Activated T-cell treated with anti-CD3 and anti-CD28 coated beads, Interleukin-2, amount 50 U/mL, for 24 hours (primary cell): ENCODE measurements at regions not wholly inside any gene's neighbourhood (a gene's known extent, or its start where the extent isn't known, plus 50 kb on each side); places are given as distances from the start of the nearest gene placed in this dataset.
"Not testable (repeated sequence)": the region's sequence is repeated elsewhere in the genome, so short reads cannot be mapped to it uniquely, and the experiment has no call there.

Source experiments
- DNase-seq: peaks from one replicate; pipeline ENCODE4 v3.0.0-alpha.2; 2020
- H3K27ac Mint-ChIP-seq: 2 replicates; pipeline ENCODE4 v1.8.0; 2020; ENCODE audit warnings: mild to moderate bottlenecking, mixed read lengths
- H3K27me3 Mint-ChIP-seq: 2 replicates; pipeline ENCODE4 v1.8.0; 2020; ENCODE audit warnings: mixed read lengths
- H3K36me3 Mint-ChIP-seq: 2 replicates; pipeline ENCODE4 v1.8.0; 2020; ENCODE audit warnings: low read depth, mixed read lengths
- H3K4me1 Mint-ChIP-seq: 2 replicates; pipeline ENCODE4 v1.8.0; 2020; ENCODE audit warnings: low read depth, mixed read lengths
- H3K4me3 Mint-ChIP-seq: 2 replicates; pipeline ENCODE4 v1.8.0; 2020; ENCODE audit warnings: mild to moderate bottlenecking, moderate library complexity, mixed read lengths
- H3K9me3 Mint-ChIP-seq: 2 replicates; pipeline ENCODE4 v1.8.0; 2020; ENCODE audit warnings: mixed read lengths

DNA sequence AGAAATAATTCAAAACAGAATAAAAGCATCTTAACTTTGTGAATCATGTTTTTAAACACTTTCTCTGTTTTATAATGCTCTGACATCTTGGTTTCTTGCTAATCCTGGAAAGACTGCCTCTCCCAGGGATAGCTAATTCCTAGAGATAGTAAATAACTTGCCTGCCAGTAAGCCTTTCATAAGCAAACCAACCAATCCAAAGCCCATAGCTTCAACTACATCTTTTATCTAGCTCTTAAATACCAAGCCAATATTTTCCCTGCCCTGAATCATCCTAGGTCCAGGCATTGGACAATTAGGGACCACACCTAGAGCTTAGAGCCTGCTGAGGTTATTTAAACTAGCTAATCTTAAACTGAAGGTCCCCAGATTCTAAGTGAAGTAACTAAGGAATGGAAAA is 223.7 kb upstream of the DIPK2B start:
- H3K4me1 Mint-ChIP-seq = no peaks in the 10 kb centered on the region
- H3K4me3 Mint-ChIP-seq = no peak overlapping the region
- H3K36me3 Mint-ChIP-seq = no peaks in the 10 kb centered on the region
- DNase-seq = no peak
- H3K9me3 Mint-ChIP-seq = no peaks in the 10 kb centered on the region
- no peak overlapping the region for H3K27ac Mint-ChIP-seq
- peaks cover 62% of the 10 kb centered on the region for H3K27me3 Mint-ChIP-seq

GRCh38 chrX:45422216-45422925 is 221.7 kb upstream of the DIPK2B start:
- DNase-seq = no peak
- no peaks in the 10 kb centered on the region for H3K9me3 Mint-ChIP-seq
- H3K27ac Mint-ChIP-seq = no peak overlapping the region
- peaks cover 73% of the 10 kb centered on the region for H3K27me3 Mint-ChIP-seq
- no peak overlapping the region for H3K4me3 Mint-ChIP-seq
- no peaks in the 10 kb centered on the region for H3K36me3 Mint-ChIP-seq
- H3K4me1 Mint-ChIP-seq = no peaks in the 10 kb centered on the region

DNA sequence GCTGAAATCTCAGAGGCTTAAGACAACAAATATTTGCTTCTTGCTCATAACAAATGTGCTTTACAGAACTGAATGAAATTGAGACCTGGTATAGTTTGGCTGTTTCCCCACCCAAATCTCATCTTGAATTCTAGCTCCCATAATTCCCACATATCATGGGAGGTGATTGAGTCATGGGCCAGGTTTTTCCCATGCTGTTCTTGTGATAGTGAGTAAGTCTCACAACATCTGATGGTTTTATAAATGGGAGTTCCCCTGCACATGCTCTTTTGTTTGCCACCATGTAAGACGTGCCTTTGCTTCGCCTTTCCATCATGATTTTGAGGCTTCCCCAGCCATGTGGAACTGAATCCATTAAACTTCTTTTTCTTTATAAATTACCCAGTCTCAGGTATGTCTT is 221.1 kb upstream of the DIPK2B start:
- Mint-ChIP-seq H3K4me3 (no peak overlapping the region), H3K9me3 (no peaks in the 10 kb centered on the region), H3K36me3 (no peaks in the 10 kb centered on the region), H3K27me3 (peaks cover 78% of the 10 kb centered on the region), H3K27ac (no peak overlapping the region), H3K4me1 (no peaks in the 10 kb centered on the region)
- no peak for DNase-seq

- H3K9me3 Mint-ChIP-seq = no peaks in the 10 kb centered on the region
- no peak overlapping the region for H3K27ac Mint-ChIP-seq
- no peaks in the 10 kb centered on the region for H3K36me3 Mint-ChIP-seq
- no peak for DNase-seq
- no peak overlapping the region for H3K4me3 Mint-ChIP-seq
- peaks cover 61% of the 10 kb centered on the region for H3K27me3 Mint-ChIP-seq
- peaks cover 2% of the 10 kb centered on the region for H3K4me1 Mint-ChIP-seq
Measured at GRCh38 chrX:45404206-45404605, 203.5 kb upstream of the DIPK2B start.

GRCh38 chrX:45401923-45402322 is 201.2 kb upstream of the DIPK2B start:
- no peak overlapping the region for H3K4me3 Mint-ChIP-seq
- DNase-seq = no peak
- H3K36me3 Mint-ChIP-seq = no peaks in the 10 kb centered on the region
- peaks cover 67% of the 10 kb centered on the region for H3K27me3 Mint-ChIP-seq
- H3K27ac Mint-ChIP-seq = no peak overlapping the region
- H3K4me1 Mint-ChIP-seq = peaks cover 2% of the 10 kb centered on the region
- H3K9me3 Mint-ChIP-seq = no peaks in the 10 kb centered on the region

GRCh38 chrX:45400951-45401725 is 200.5 kb upstream of the DIPK2B start:
- not testable (repeated sequence) for H3K9me3 Mint-ChIP-seq, DNase-seq, H3K27ac Mint-ChIP-seq, H3K4me3 Mint-ChIP-seq, H3K36me3 Mint-ChIP-seq, H3K4me1 Mint-ChIP-seq
- H3K27me3 Mint-ChIP-seq = peaks cover 59% of the 10 kb centered on the region

DNA sequence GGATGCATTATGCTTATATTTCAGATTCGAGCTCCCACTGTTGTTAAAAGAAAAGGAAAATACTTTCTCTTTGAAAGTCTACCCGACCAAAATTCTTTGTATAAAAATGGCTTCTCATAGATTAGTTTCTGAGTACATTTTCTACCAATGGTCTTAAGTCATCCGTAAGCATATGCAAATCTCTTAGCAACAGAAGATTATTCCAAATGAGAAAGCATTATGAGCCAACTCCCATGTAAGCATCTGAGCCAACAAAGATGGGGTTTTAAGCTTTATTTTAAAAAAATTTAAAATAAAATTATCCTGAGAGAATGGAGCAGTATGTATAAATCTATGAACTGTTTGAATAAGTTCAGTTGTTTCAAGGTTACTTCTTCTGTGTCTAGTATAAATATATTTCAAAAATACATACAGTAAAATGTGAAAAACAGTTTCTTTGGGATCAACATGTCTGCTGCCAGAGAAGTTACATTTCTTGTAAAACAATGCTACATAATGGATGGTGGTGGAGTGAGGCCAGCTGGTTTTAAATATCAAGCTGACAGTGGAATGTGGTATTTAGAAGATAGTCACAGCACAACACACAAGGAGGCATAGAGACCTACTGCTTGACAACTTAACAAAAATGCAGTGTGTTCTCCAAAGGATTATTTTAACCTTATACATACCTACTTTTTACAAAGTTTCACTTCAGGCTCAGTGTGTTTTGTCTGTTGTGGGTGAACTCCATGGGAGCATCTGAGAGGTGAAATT is 199.5 kb upstream of the DIPK2B start:
- H3K4me3 Mint-ChIP-seq = no peak overlapping the region
- peaks cover 2% of the 10 kb centered on the region for H3K4me1 Mint-ChIP-seq
- H3K27ac Mint-ChIP-seq = no peak overlapping the region
- no peak for DNase-seq
- peaks cover 57% of the 10 kb centered on the region for H3K27me3 Mint-ChIP-seq
- no peaks in the 10 kb centered on the region for H3K36me3 Mint-ChIP-seq
- H3K9me3 Mint-ChIP-seq = peaks cover 8% of the 10 kb centered on the region

DNA sequence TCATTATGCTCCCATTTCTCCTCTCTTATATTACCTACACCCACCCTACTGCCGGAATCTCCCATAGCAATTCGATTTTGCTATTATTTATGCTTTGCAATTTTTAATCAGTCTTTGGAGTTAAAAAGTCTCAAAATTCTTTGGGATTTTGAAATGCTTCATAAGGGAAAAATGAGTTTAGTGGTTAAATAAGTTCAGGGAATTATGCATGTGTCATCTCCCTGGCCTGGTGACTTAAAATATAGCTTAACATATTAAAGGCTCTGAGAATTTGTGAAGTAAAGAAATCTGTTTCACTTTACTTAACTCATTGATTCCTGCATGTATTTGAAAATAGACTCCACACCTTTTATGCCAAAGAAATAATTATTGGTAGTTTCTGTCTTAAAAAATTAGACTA is 185.1 kb upstream of the DIPK2B start:
- Mint-ChIP-seq H3K4me1 (no peaks in the 10 kb centered on the region), H3K27me3 (peaks cover 39% of the 10 kb centered on the region)

DNA sequence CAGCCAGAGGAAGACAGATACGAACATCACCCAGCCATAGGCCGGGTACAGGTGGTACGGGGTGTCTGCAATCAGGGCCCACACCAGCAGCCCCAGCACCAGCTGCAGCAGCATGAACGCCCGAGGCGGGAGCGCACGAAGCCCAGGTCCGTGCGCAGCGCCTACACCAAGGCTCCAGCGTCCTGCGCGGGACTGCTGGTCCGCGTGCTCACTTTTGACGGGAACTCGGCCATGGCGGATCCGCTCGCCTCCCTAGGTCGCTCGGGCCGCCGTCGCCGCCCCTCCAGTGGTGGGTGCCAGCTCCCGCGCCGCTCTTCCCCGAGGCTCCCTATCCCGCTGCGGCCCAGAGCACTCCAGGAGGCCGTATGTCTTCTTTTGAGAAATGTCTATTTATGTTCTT is 181.2 kb upstream of the DIPK2B start:
- no peak overlapping the region for H3K4me3 Mint-ChIP-seq
- no peak overlapping the region for H3K27ac Mint-ChIP-seq
- no peak for DNase-seq
- peaks cover 2% of the 10 kb centered on the region for H3K9me3 Mint-ChIP-seq
- no peaks in the 10 kb centered on the region for H3K36me3 Mint-ChIP-seq
- peaks cover 44% of the 10 kb centered on the region for H3K27me3 Mint-ChIP-seq
- no peaks in the 10 kb centered on the region for H3K4me1 Mint-ChIP-seq

More for the DNA sequence above, 185.1 kb upstream of the DIPK2B start:
- no peak overlapping the region for H3K27ac Mint-ChIP-seq
- no peak overlapping the region for H3K4me3 Mint-ChIP-seq
- H3K9me3 Mint-ChIP-seq = peaks cover 14% of the 10 kb centered on the region
- DNase-seq = no peak
- no peaks in the 10 kb centered on the region for H3K36me3 Mint-ChIP-seq

DNA sequence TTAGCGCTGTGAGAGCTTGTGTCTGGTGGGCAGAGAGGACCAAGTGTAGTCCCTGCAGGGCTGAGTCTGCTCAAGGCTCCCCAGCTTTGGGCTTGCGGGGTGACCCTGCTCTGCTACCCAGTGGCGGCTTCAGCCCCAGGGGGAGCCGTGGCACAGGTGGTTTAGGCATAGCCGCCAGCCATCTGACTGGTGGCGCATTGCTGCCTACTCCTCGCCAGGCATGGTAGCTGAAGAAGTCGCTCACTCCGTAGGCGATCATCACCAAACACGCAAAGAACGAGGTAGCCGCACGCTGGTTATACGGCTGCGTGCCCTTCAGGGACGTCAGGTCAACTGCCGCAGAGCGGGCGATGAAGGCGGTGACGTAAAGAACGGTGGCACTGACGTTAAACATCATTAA is 180.7 kb upstream of the DIPK2B start:
- peaks cover 2% of the 10 kb centered on the region for H3K9me3 Mint-ChIP-seq
- H3K27me3 Mint-ChIP-seq = peaks cover 44% of the 10 kb centered on the region
- H3K27ac Mint-ChIP-seq = no peak overlapping the region
- H3K4me3 Mint-ChIP-seq = no peak overlapping the region
- H3K4me1 Mint-ChIP-seq = no peaks in the 10 kb centered on the region
- H3K36me3 Mint-ChIP-seq = no peaks in the 10 kb centered on the region
- DNase-seq = no peak

GRCh38 chrX:45379236-45379635 is 178.6 kb upstream of the DIPK2B start:
- H3K27ac Mint-ChIP-seq = no peak overlapping the region
- no peak overlapping the region for H3K4me3 Mint-ChIP-seq
- no peaks in the 10 kb centered on the region for H3K4me1 Mint-ChIP-seq
- DNase-seq = no peak
- peaks cover 5% of the 10 kb centered on the region for H3K9me3 Mint-ChIP-seq
- H3K27me3 Mint-ChIP-seq = peaks cover 50% of the 10 kb centered on the region
- H3K36me3 Mint-ChIP-seq = no peaks in the 10 kb centered on the region

DNA sequence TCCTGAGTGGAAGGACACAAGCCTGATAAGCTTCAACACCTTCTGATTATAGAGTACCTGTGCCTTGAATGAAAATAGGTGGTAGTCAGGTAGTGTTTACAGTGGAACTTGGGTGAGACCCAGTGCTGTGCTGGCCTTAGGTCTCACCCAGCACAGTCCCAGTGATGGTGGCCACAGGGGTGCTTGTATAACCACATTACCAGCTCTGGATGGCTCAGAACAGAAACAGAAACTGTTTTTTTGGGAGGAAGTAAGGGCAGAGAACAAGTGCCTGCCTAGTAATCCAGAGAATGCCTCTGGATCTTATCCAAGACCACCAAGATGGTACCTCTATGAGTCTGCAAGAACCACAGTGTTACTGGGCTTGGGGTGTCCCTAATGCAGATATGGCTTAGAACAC is 171.5 kb upstream of the DIPK2B start:
- H3K27ac Mint-ChIP-seq = no peak overlapping the region
- peaks cover 18% of the 10 kb centered on the region for H3K9me3 Mint-ChIP-seq
- no peak overlapping the region for H3K4me3 Mint-ChIP-seq
- no peak for DNase-seq
- H3K36me3 Mint-ChIP-seq = peaks cover 4% of the 10 kb centered on the region
- peaks cover 68% of the 10 kb centered on the region for H3K27me3 Mint-ChIP-seq
- no peaks in the 10 kb centered on the region for H3K4me1 Mint-ChIP-seq

- peaks cover 4% of the 10 kb centered on the region for H3K36me3 Mint-ChIP-seq
- no peak overlapping the region for H3K4me3 Mint-ChIP-seq
- H3K9me3 Mint-ChIP-seq = peaks cover 11% of the 10 kb centered on the region
- peaks cover 66% of the 10 kb centered on the region for H3K27me3 Mint-ChIP-seq
- no peak for DNase-seq
- H3K27ac Mint-ChIP-seq = no peak overlapping the region
- no peaks in the 10 kb centered on the region for H3K4me1 Mint-ChIP-seq
Measured at GRCh38 chrX:45368705-45369104, 168.0 kb upstream of the DIPK2B start.

DNA sequence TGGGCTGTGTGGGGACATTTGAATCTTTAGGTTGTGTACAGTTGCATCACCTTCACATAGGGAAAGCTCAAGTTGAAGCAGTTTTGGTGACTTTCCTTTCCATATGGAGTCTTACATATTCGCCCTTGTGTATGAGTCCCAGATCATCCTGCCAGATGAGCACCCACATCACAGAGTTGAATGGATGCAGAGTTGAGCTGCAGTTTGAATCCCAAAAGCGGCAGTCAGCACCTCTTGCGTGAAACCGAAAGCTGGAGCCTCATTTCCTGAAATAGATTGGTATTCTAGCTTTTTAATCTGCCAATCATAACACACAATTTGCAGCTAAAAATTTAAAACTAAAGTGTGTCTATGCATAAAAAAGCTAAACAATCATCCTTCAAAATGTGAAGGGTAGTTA is 162.9 kb upstream of the DIPK2B start:
- peaks cover 68% of the 10 kb centered on the region for H3K27me3 Mint-ChIP-seq
- DNase-seq = no peak
- peaks cover 4% of the 10 kb centered on the region for H3K36me3 Mint-ChIP-seq
- H3K4me3 Mint-ChIP-seq = no peak overlapping the region
- peaks cover 8% of the 10 kb centered on the region for H3K9me3 Mint-ChIP-seq
- H3K4me1 Mint-ChIP-seq = no peaks in the 10 kb centered on the region
- H3K27ac Mint-ChIP-seq = no peak overlapping the region

- peaks cover 10% of the 10 kb centered on the region for H3K9me3 Mint-ChIP-seq
- no peak for DNase-seq
- H3K27me3 Mint-ChIP-seq = peaks cover 69% of the 10 kb centered on the region
- H3K4me1 Mint-ChIP-seq = no peaks in the 10 kb centered on the region
- no peak overlapping the region for H3K27ac Mint-ChIP-seq
- H3K4me3 Mint-ChIP-seq = no peak overlapping the region
- H3K36me3 Mint-ChIP-seq = no peaks in the 10 kb centered on the region
Measured at GRCh38 chrX:45360571-45360970, 159.9 kb upstream of the DIPK2B start.
